Prostate gland (tissue), 2 donors: ENCODE measurements at regions not wholly inside any gene's neighbourhood (a gene's known extent, or its start where the extent isn't known, plus 50 kb on each side); places are given as distances from the start of the nearest gene placed in this dataset.

ENCODE experiments used
- DNase-seq: peaks from one replicate; pipeline ENCODE4 v3.0.0-alpha.2; 2019; ENCODE audit warnings: low spot score
- H3K27ac ChIP-seq, 2 donors: fragments of 200-600 bp; sonication (generic); 2 replicates each; pipeline ENCODE4 v1.5.1; 2017 to 2019
- H3K27me3 ChIP-seq: fragments of 200-600 bp; sonication (generic); replicated peaks from 2 replicates; pipeline ENCODE4 v1.5.1; 2019; ENCODE audit not compliant: insufficient read depth
- H3K36me3 ChIP-seq, 2 donors: fragments of 200-600 bp; sonication (generic); 1 replicate in 1 of 2; 2 replicates in 1 of 2; pipeline versions ENCODE4 v1.5.1 to v1.8.1; 2017 to 2019
- H3K4me1 ChIP-seq: fragments of 200-600 bp; sonication (generic); replicated peaks from 2 replicates; pipeline ENCODE4 v1.5.1; 2019
- H3K4me3 ChIP-seq, 2 donors: fragments of 200-600 bp; sonication (generic); 2 replicates each; pipeline ENCODE4 v1.5.1; 2017 to 2019
- H3K9me3 ChIP-seq: fragments of 200-600 bp; sonication (generic); 2 replicates; pipeline ENCODE4 v1.5.1; 2017
- POLR2A ChIP-seq: fragments of 450-650 bp; IDR thresholded peaks from one replicate; pipeline ENCODE4 v1.6.1; 2016; ENCODE audit warnings: antibody characterized with exemption, mild to moderate bottlenecking
- POLR2AphosphoS5 ChIP-seq: sonication (generic); formaldehyde crosslinking; IDR thresholded peaks from one replicate; pipeline ENCODE4 v1.6.1; 2017; ENCODE audit warnings: antibody characterized with exemption
- WGBS: methylation state at CpG from one replicate; pipeline ENCODE4 v1.1.5; 2018; 5-methylcytosine and 5-hydroxymethylcytosine counted together
- intact Hi-C: fragments of 100-400 bp; cut with DNase I; formaldehyde crosslinking; loops from one replicate; pipeline ENCODE4 v1.14.2; 2022
- TF ChIP-seq, protein P1 (sequence below), 4 experiments: fragments of 200-600 bp in 2 of 4; fragments of 450-650 bp in 2 of 4; sonication (generic) in 2 of 4; IDR thresholded peaks; 1 replicate in 3 of 4; 2 replicates in 1 of 4; pipeline ENCODE4 v1.5.1; 2016 to 2019; ENCODE audit warnings: antibody characterized with exemption in 4 of 4, mild to moderate bottlenecking in 2 of 4, moderate library complexity in 2 of 4

DNA sequence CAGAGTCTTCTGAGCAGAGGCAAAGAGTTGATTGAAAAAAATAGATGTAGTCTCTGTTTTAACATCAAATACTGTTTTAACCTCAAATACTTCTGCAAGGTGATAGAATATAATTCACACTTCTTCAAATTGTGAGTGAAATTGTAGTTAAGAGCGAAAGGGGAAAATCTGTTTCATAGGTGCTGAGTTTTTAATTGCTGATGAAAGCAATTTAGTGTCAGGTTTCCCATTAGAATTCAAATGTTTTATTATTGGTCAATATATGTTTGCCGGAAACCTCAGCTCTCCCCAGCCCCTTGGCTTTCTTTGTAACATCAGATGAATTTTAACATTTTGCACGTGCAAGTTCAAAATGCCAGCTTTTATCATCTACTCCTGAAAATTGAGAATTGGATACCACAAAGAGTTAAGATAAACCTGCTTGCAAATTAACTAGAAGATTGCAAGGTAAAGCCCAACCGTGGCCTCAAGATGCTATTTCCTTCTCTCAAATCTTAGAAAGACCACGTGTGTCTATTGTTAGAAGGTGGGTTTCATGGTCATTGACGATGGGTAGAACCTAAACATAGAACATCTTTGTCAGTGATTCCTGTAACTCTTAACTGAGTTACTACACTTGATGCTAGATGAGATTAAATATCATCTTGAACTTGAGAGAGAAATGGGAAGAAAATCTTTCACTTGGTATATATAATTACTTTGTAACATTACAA, 1824.2 kb upstream of the TENM3 start:
- DNase-seq: no peak
- H3K4me3 ChIP-seq: no peak overlapping the region
- intact Hi-C loops: no loop called here
- 55% methylated on average over 6 of the region's 6 CpGs for WGBS
- H3K27me3 ChIP-seq: no peaks in the 10 kb centered on the region
- no peak overlapping the region for H3K27ac ChIP-seq
- no peak for TF ChIP-seq POLR2A
- TF ChIP-seq, protein P1, sequence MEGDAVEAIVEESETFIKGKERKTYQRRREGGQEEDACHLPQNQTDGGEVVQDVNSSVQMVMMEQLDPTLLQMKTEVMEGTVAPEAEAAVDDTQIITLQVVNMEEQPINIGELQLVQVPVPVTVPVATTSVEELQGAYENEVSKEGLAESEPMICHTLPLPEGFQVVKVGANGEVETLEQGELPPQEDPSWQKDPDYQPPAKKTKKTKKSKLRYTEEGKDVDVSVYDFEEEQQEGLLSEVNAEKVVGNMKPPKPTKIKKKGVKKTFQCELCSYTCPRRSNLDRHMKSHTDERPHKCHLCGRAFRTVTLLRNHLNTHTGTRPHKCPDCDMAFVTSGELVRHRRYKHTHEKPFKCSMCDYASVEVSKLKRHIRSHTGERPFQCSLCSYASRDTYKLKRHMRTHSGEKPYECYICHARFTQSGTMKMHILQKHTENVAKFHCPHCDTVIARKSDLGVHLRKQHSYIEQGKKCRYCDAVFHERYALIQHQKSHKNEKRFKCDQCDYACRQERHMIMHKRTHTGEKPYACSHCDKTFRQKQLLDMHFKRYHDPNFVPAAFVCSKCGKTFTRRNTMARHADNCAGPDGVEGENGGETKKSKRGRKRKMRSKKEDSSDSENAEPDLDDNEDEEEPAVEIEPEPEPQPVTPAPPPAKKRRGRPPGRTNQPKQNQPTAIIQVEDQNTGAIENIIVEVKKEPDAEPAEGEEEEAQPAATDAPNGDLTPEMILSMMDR (IDR thresholded peaks at IDR 0.05): no peak
- no peak for TF ChIP-seq POLR2AphosphoS5
- H3K36me3 ChIP-seq: no peaks in the 10 kb centered on the region
- no peaks in the 10 kb centered on the region for H3K4me1 ChIP-seq
- no peaks in the 10 kb centered on the region for H3K9me3 ChIP-seq

DNA sequence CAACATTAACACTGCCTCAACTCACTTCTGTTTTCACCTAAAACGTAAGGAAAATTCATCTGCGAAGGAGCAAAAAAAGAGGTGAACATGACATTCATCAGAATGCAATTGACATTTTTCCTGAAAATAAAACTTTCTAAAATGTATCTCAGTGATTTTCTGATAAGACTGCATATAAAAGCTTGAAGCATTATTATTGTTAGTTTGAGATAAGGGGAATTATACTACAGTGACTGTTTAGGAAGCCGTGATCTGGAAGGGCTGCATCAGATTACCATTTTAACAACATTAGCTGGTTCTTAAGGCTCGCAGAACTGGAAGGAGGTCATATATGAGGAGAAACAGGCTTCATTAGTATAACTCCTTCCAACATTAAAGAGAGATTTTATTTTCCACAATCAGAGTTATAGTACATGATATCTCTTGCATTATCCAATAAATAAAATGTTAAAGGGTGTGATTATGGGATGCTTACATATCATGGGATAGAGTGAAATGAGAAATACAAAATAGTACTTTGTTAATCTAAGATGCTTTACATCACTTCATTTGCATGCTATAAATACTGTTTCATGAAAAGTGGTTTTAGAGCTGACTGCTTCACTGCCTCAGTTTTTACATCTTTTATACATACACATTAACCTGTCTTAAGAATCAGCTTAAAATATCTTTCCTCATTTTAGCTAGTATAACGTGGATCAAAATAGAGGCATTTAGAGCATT, 1820.1 kb upstream of the TENM3 start:
- H3K4me3 ChIP-seq: no peak overlapping the region
- H3K4me1 ChIP-seq: no peaks in the 10 kb centered on the region
- DNase-seq: no peak
- no peaks in the 10 kb centered on the region for H3K27me3 ChIP-seq
- intact Hi-C loops: no loop called here
- 37% methylated on average over 5 of the region's 5 CpGs for WGBS
- H3K36me3 ChIP-seq: no peaks in the 10 kb centered on the region
- TF ChIP-seq, protein P1 (IDR thresholded peaks at IDR 0.05): no peak
- TF ChIP-seq POLR2AphosphoS5 (no peak), POLR2A (no peak)
- no peaks in the 10 kb centered on the region for H3K9me3 ChIP-seq
- H3K27ac ChIP-seq: no peak overlapping the region

DNA sequence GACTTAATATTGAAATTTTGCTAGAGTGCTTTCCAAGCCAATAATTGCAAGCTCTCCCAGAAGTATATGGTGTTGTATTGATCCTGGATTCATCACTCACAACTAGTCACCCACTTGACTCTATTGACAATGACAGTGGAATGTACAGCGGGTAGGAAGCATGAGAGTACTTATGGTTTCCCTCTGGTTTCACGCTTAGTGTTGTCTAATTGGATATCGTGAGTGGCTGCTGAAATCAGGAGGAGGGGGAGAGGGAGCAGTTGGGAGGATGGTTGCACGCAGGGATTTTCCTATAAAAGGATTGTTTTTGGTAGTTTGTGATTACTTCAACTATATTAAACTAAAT, 1819.5 kb upstream of the TENM3 start:
- Histone ChIP-seq H3K36me3 (no peaks in the 10 kb centered on the region), H3K4me3 (no peak overlapping the region), H3K9me3 (no peaks in the 10 kb centered on the region), H3K27ac (no peak overlapping the region), H3K27me3 (no peaks in the 10 kb centered on the region), H3K4me1 (no peaks in the 10 kb centered on the region)
- 54% methylated on average over 4 of the region's 4 CpGs for WGBS
- DNase-seq: no peak
- intact Hi-C loops: no loop called here
- TF ChIP-seq, protein P1 (IDR thresholded peaks at IDR 0.05): no peak

GRCh38 chr4:180426938-180427337, 1816.3 kb upstream of the TENM3 start:
- no peaks in the 10 kb centered on the region for H3K9me3 ChIP-seq
- whole genome bisulfite sequencing: 79% methylated on average over 3 of the region's 3 CpGs
- no peak overlapping the region for H3K27ac ChIP-seq
- TF ChIP-seq, protein P1 (IDR thresholded peaks at IDR 0.05): no peak
- TF ChIP-seq POLR2A (no peak), POLR2AphosphoS5 (no peak)
- H3K36me3 ChIP-seq: no peaks in the 10 kb centered on the region
- H3K4me3 ChIP-seq: no peak overlapping the region
- intact Hi-C loops: no loop called here
- H3K27me3 ChIP-seq: no peaks in the 10 kb centered on the region
- no peaks in the 10 kb centered on the region for H3K4me1 ChIP-seq
- DNase-seq: no peak

GRCh38 chr4:180430283-180430682, 1812.9 kb upstream of the TENM3 start:
- Histone ChIP-seq H3K4me3 (no peak overlapping the region), H3K9me3 (no peaks in the 10 kb centered on the region), H3K27me3 (no peaks in the 10 kb centered on the region), H3K36me3 (no peaks in the 10 kb centered on the region), H3K4me1 (no peaks in the 10 kb centered on the region), H3K27ac (no peak overlapping the region)
- DNase-seq: no peak
- intact Hi-C loops: no loop called here
- WGBS: 72% methylated on average over 7 of the region's 7 CpGs
- TF ChIP-seq, protein P1 (IDR thresholded peaks at IDR 0.05): no peak
- TF ChIP-seq POLR2AphosphoS5 (no peak), POLR2A (no peak)
